Adrenal gland (tissue), 5 donors: ENCODE measurements at regions not wholly inside any gene's neighbourhood (a gene's known extent, or its start where the extent isn't known, plus 50 kb on each side); places are given as distances from the start of the nearest gene placed in this dataset.

ENCODE experiments used
- CTCF ChIP-seq, 6 experiments: fragments of 450-650 bp in 4 of 6; fragments of 200-600 bp in 2 of 6; sonication (generic) in 1 of 6; IDR thresholded peaks; 1 replicate in 5 of 6; 2 replicates in 1 of 6; pipeline versions ENCODE4 v1.5.1 to v1.8.0; 2016 to 2021; ENCODE audit warnings: antibody characterized with exemption in 6 of 6, mild to moderate bottlenecking in 2 of 6, moderate library complexity in 1 of 6
- POLR2A ChIP-seq, 2 donors: fragments of 450-650 bp; IDR thresholded peaks; one replicate each; pipeline ENCODE4 v1.6.1; 2017; ENCODE audit warnings: antibody characterized with exemption in 2 of 2, mild to moderate bottlenecking in 2 of 2, moderate library complexity in 1 of 2
- donor health status: DM: no; HTN: no; CAD: no.

- TF ChIP-seq POLR2A (IDR thresholded peaks at IDR 0.05) (no peak), CTCF (IDR thresholded peaks at IDR 0.05) (no peak)
These were observed 1227.5 kb upstream of the MIR17HG start for GRCh38 chr13:90120026-90120425.
